ENCODE measurements at regions not wholly inside any gene's neighbourhood (a gene's known extent, or its start where the extent isn't known, plus 50 kb on each side); places are given as distances from the start of the nearest gene placed in this dataset.

DNA sequence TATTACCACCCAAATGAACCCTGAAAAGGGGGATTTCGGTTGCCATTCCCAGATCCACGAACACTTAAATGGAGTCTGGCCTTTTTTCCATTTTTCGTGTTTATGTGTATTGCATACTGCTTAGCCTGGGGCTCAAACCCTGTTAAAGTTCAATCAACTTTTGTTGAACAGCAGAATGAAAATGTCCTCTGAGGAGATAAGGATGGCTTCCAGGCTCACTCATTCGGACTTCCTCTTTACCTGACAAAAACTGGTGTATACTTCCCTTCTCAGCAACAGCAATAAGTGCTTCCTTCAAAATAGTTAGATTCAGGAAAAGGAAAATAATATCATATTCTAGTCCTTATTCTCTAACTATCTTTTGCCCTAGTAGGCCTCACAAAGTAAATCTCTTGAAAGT, 61.1 kb upstream of the ARID5B start:
- TF ChIP-seq POLR2AphosphoS5 (IDR thresholded peaks at IDR 0.05; ENCODE audit: borderline replicate concordance, low read depth, low read length) (no peak), FOXP2 (optimal IDR thresholded peaks at IDR 0.05; ENCODE audit: control extremely low read depth, extremely low read length, insufficient read depth) (no peak)
